H1 (cell line): ENCODE measurements at regions not wholly inside any gene's neighbourhood (a gene's known extent, or its start where the extent isn't known, plus 50 kb on each side); places are given as distances from the start of the nearest gene placed in this dataset.

Experiments
- CTCF ChIA-PET: fragments of 300-600 bp; sonication (Branson Sonifier 250); formaldehyde crosslinking; loops from one replicate; lab custom pipeline; 2021; ENCODE audit not compliant: partially characterized antibody; lab: Charles Lee
- POLR2A ChIA-PET: fragments of 300-600 bp; sonication (Branson Sonifier 250); formaldehyde crosslinking; loops from one replicate; lab custom pipeline; 2021; ENCODE audit warnings: inconsistent platforms; ENCODE audit not compliant: partially characterized antibody; lab: Charles Lee
- DNase-seq, 2 experiments: peaks; one replicate each; pipeline versions ENCODE4 v3.0.0 to v3.0.0-alpha.2; 2010 to 2022; ENCODE audit warnings: low spot score in 2 of 2, low read depth in 1 of 2, mixed read lengths in 1 of 2
- FAIRE-seq: peaks from 2 replicates; lab custom pipeline; 2011; peaks lifted over from hg19 to GRCh38; lab: Jason Lieb, UNC
- H2AFZ ChIP-seq: 2 replicates; pipeline ENCODE4 v1.8.1; 2012; ENCODE audit warnings: low read length, inconsistent platforms
- H2AK5ac ChIP-seq: 2 replicates; pipeline ENCODE4 v1.6.1; 2013; ENCODE audit warnings: low read depth, low read length
- H2BK120ac ChIP-seq: replicated peaks from 2 replicates; pipeline ENCODE3; 2013; ENCODE audit warnings: low read depth, low read length, inconsistent platforms
- H2BK12ac ChIP-seq: 2 replicates; pipeline ENCODE4 v1.6.1; 2013; ENCODE audit warnings: low read depth, low read length
- H2BK15ac ChIP-seq: 2 replicates; pipeline ENCODE4 v1.6.1; 2013; ENCODE audit warnings: low read length
- H2BK20ac ChIP-seq: 2 replicates; pipeline ENCODE4 v1.6.1; 2013; ENCODE audit warnings: low read length
- H2BK5ac ChIP-seq: 2 replicates; pipeline ENCODE4 v1.6.1; 2013; ENCODE audit warnings: low read depth, low read length
- H3K14ac ChIP-seq: 2 replicates; pipeline ENCODE4 v1.6.1; 2013; ENCODE audit warnings: inconsistent platforms; ENCODE audit not compliant: insufficient read length
- H3K18ac ChIP-seq: 2 replicates; pipeline ENCODE4 v1.6.1; 2013; ENCODE audit warnings: low read length; ENCODE audit errors: extremely low read depth
- H3K23ac ChIP-seq: 2 replicates; pipeline ENCODE4 v1.6.1; 2013; ENCODE audit warnings: inconsistent platforms; ENCODE audit not compliant: insufficient read length
- H3K23me2 ChIP-seq: 2 replicates; pipeline ENCODE4 v1.6.1; 2013; ENCODE audit warnings: low read depth, low read length
- H3K27ac ChIP-seq: 2 replicates; pipeline ENCODE4 v1.6.1; 2011; ENCODE audit warnings: low read depth, low read length, inconsistent platforms
- H3K27me3 ChIP-seq, 4 experiments: replicated peaks in 1 of 4; 1 replicate in 1 of 4; 2 replicates in 3 of 4; pipeline versions ENCODE4 v1.6.1 to v1.8.1; 2011 to 2013; ENCODE audit warnings: low read length in 3 of 4, mild to moderate bottlenecking in 3 of 4, inconsistent platforms in 2 of 4, mixed read lengths in 2 of 4, moderate library complexity in 1 of 4; ENCODE audit not compliant: control insufficient read depth in 3 of 4, insufficient read depth in 3 of 4; ENCODE audit errors: extremely low read depth in 1 of 4
- H3K36me3 ChIP-seq, 4 experiments: 2 replicates each; pipeline versions ENCODE4 v1.6.1 to v1.8.1; 2011 to 2013; ENCODE audit warnings: mild to moderate bottlenecking in 4 of 4, low read length in 3 of 4, moderate library complexity in 2 of 4, control low read depth in 1 of 4, inconsistent platforms in 1 of 4; ENCODE audit not compliant: insufficient read depth in 4 of 4, control insufficient read depth in 2 of 4
- H3K4ac ChIP-seq: replicated peaks from 2 replicates; pipeline ENCODE3; 2013; ENCODE audit warnings: low read length, low read depth, mixed read lengths, inconsistent platforms; ENCODE audit not compliant: insufficient read length
- H3K4me1 ChIP-seq, 4 experiments: replicated peaks in 1 of 4; 1 replicate in 1 of 4; 2 replicates in 3 of 4; pipeline versions ENCODE4 v1.6.1 to v1.8.1; 2011 to 2013; ENCODE audit warnings: low read length in 3 of 4, inconsistent platforms in 2 of 4, mixed read lengths in 1 of 4; ENCODE audit not compliant: insufficient read depth in 4 of 4, control insufficient read depth in 3 of 4
- H3K4me2 ChIP-seq, 2 experiments: 2 replicates each; pipeline versions ENCODE4 v1.6.1 to v1.8.1; 2011 to 2013; ENCODE audit warnings: low read depth in 2 of 2, low read length in 2 of 2, control low read depth in 1 of 2, inconsistent platforms in 1 of 2, mild to moderate bottlenecking in 1 of 2; ENCODE audit not compliant: insufficient read depth in 1 of 2
- H3K4me3 ChIP-seq, 4 experiments: fragments of 200-600, 300-600 bp in 1 of 4; sonication (generic), shearing (Covaris generic), sonication (Bioruptor Twin) in 1 of 4; 2 replicates each; pipeline versions ENCODE4 v1.5.1 to v1.8.1; 2011 to 2016; ENCODE audit warnings: low read length in 4 of 4, low read depth in 3 of 4, control low read depth in 2 of 4, inconsistent platforms in 2 of 4, mild to moderate bottlenecking in 2 of 4, mixed read lengths in 1 of 4, moderate library complexity in 1 of 4; ENCODE audit not compliant: insufficient read depth in 2 of 4; ENCODE audit errors: extremely low read depth in 1 of 4
- H3K56ac ChIP-seq: replicated peaks from 2 replicates; pipeline ENCODE3; 2013; ENCODE audit warnings: low read depth, mild to moderate bottlenecking, mixed read lengths, low read length, inconsistent platforms; ENCODE audit not compliant: insufficient read length
- H3K79me1 ChIP-seq: 2 replicates; pipeline ENCODE4 v1.6.1; 2013; ENCODE audit warnings: low read depth, low read length, control low read depth
- H3K79me2 ChIP-seq, 2 experiments: 2 replicates each; pipeline versions ENCODE4 v1.6.1 to v1.8.1; 2012 to 2013; ENCODE audit warnings: low read length in 2 of 2, mild to moderate bottlenecking in 2 of 2, inconsistent platforms in 1 of 2; ENCODE audit not compliant: insufficient read depth in 2 of 2, control insufficient read depth in 1 of 2
- H3K9ac ChIP-seq, 4 experiments: replicated peaks in 1 of 4; 1 replicate in 1 of 4; 2 replicates in 3 of 4; pipeline versions ENCODE4 v1.6.1 to v1.8.1; 2011 to 2013; ENCODE audit warnings: low read depth in 3 of 4, low read length in 3 of 4, control low read depth in 2 of 4, mild to moderate bottlenecking in 2 of 4, moderate library complexity in 2 of 4, inconsistent platforms in 1 of 4; ENCODE audit errors: extremely low read depth in 1 of 4
- H3K9me3 ChIP-seq, 2 experiments: 2 replicates each; pipeline versions ENCODE4 v1.6.1 to v1.8.1; 2012 to 2013; ENCODE audit warnings: mild to moderate bottlenecking in 2 of 2, moderate library complexity in 2 of 2, control low read depth in 1 of 2, inconsistent platforms in 1 of 2, low read depth in 1 of 2, low read length in 1 of 2, mixed read lengths in 1 of 2; ENCODE audit not compliant: insufficient read depth in 2 of 2
- H4K20me1 ChIP-seq, 2 experiments: replicated peaks in 1 of 2; 2 replicates each; pipeline versions ENCODE3 to v1.8.1; 2011 to 2013; ENCODE audit warnings: inconsistent platforms in 2 of 2, low read length in 2 of 2, mild to moderate bottlenecking in 1 of 2; ENCODE audit not compliant: insufficient read depth in 2 of 2, control insufficient read depth in 1 of 2
- H4K5ac ChIP-seq: 2 replicates; pipeline ENCODE4 v1.6.1; 2013; ENCODE audit warnings: low read length, low read depth, mixed read lengths, inconsistent platforms; ENCODE audit not compliant: insufficient read length
- H4K8ac ChIP-seq: 2 replicates; pipeline ENCODE4 v1.8.0; 2013; ENCODE audit warnings: mild to moderate bottlenecking, moderate library complexity, low read length, inconsistent platforms; ENCODE audit not compliant: insufficient read depth; ENCODE audit errors: extremely low read depth
- H4K91ac ChIP-seq: replicated peaks from 2 replicates; pipeline ENCODE3; 2013; ENCODE audit warnings: low read length, mixed read lengths, inconsistent platforms; ENCODE audit not compliant: insufficient read length
- BACH1 ChIP-seq: IDR thresholded peaks from 2 replicates; pipeline ENCODE4 v1.6.1; 2012; ENCODE audit warnings: low read length, improper control_type of control experiment
- BCL11A ChIP-seq, 2 experiments: IDR thresholded peaks; one replicate each; pipeline ENCODE4 v1.6.1; 2011; ENCODE audit warnings: low read depth in 2 of 2, low read length in 2 of 2, mild to moderate bottlenecking in 2 of 2
- BRCA1 ChIP-seq: IDR thresholded peaks from 2 replicates; pipeline ENCODE4 v1.6.1; 2012; ENCODE audit warnings: low read depth, low read length, improper control_type of control experiment
- EZH2 ChIP-seq: fragments of 200-600 bp; sonication (generic); IDR thresholded peaks from 2 replicates; pipeline ENCODE4 v1.7.1; 2012; ENCODE audit warnings: low read depth, mild to moderate bottlenecking, moderate library complexity, low read length, inconsistent platforms; ENCODE audit not compliant: severe bottlenecking
- FOSL1 ChIP-seq: IDR thresholded peaks from 2 replicates; pipeline ENCODE4 v1.6.1; 2011; ENCODE audit warnings: mild to moderate bottlenecking, low read depth, low read length, moderate library complexity; ENCODE audit not compliant: insufficient read depth
- GTF2F1 ChIP-seq: IDR thresholded peaks from 2 replicates; pipeline ENCODE4 v1.6.1; 2012; ENCODE audit warnings: low read depth, low read length, improper control_type of control experiment, borderline replicate concordance
- RXRA ChIP-seq: IDR thresholded peaks from 2 replicates; pipeline ENCODE4 v1.6.1; 2011; ENCODE audit warnings: low read depth, mild to moderate bottlenecking, low read length, moderate library complexity; ENCODE audit not compliant: insufficient read depth
- SIX5 ChIP-seq: IDR thresholded peaks from 2 replicates; pipeline ENCODE4 v1.6.1; 2011; ENCODE audit warnings: mild to moderate bottlenecking, low read depth, low read length
- SP1 ChIP-seq: IDR thresholded peaks from 2 replicates; pipeline ENCODE4 v1.6.1; 2011; ENCODE audit warnings: low read depth, low read length
- SRF ChIP-seq: IDR thresholded peaks from 2 replicates; pipeline ENCODE4 v1.6.1; 2011; ENCODE audit warnings: mild to moderate bottlenecking, low read depth, low read length, moderate library complexity
- TAF1 ChIP-seq: IDR thresholded peaks from 2 replicates; pipeline ENCODE4 v1.6.1; 2011; ENCODE audit warnings: mild to moderate bottlenecking, low read depth, low read length
- TEAD4 ChIP-seq: IDR thresholded peaks from 2 replicates; pipeline ENCODE4 v1.6.1; 2012; ENCODE audit warnings: low read depth, low read length, inconsistent platforms, mixed read lengths
- WGBS, 2 experiments: shearing (Covaris generic) in 1 of 2; methylation state at CpG; one replicate each; pipeline versions ENCODE4 v1.1.6 to v1.1.7; 2013 to 2015; ENCODE audit warnings: low lambda C conversion rate in 2 of 2, mixed read lengths in 2 of 2, inconsistent platforms in 1 of 2, low coverage in 1 of 2, missing lambda C conversion rate in 1 of 2; ENCODE audit not compliant: insufficient replicate concordance in 2 of 2, insufficient coverage in 1 of 2, insufficient read length in 1 of 2; ENCODE audit errors: extremely low coverage in 1 of 2, missing lambda C conversion rate in 1 of 2; 5-methylcytosine and 5-hydroxymethylcytosine counted together
- TF ChIP-seq, protein P1 (sequence below): IDR thresholded peaks from 2 replicates; pipeline ENCODE4 v1.6.1; 2011; ENCODE audit warnings: low read depth, mild to moderate bottlenecking, low read length; ENCODE audit not compliant: insufficient read depth
- TF ChIP-seq, protein P2 (sequence below): IDR thresholded peaks from 2 replicates; pipeline ENCODE4 v1.6.1; 2011; ENCODE audit warnings: low read length, improper control_type of control experiment

DNA sequence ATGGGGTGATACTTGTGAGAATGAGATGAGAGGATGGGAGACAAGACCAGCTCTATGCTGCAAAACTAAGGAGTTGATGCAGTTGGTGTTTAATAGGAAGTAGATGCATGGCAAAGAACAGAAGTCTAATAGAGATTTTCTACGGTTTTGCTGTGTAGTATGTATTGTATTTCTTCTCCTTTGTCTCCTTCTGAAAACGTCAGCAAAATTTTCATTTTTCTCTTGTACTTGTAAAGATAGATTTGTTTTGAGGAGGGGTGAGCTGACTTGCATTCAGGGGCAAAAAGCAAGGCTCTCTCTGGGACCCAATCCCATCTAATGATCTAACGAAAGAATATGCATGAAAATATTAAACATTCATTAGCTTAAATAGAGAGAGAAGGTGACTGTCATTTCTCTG lies 94.6 kb upstream of the NANOGP8 start:
- Histone ChIP-seq H4K91ac (no peak overlapping the region), H2AFZ (no peak overlapping the region), H2BK20ac (no peak overlapping the region), H4K5ac (no peak overlapping the region), H3K9me3 (no peaks in the 10 kb centered on the region), H3K79me2 (no peaks in the 10 kb centered on the region), H3K14ac (no peak overlapping the region), H3K4me1 (peaks cover 0 to 10% (median 3%) of the 10 kb centered on the region in 4 experiments; a peak in 4 of 7 replicates), H3K27me3 (no peaks in the 10 kb centered on the region; a peak in 1 of 7 replicates), H2AK5ac (no peak overlapping the region), H3K27ac (no peak overlapping the region), H3K4me3 (no peak overlapping the region), H3K36me3 (no peaks in the 10 kb centered on the region), H3K56ac (no peak overlapping the region), H3K18ac (no peak overlapping the region), H3K23me2 (no peaks in the 10 kb centered on the region), H3K23ac (no peak overlapping the region), H3K9ac (no peak overlapping the region), H3K4ac (no peak overlapping the region), H3K79me1 (no peaks in the 10 kb centered on the region), H2BK5ac (no peak overlapping the region), H2BK15ac (no peak overlapping the region), H4K20me1 (no peaks in the 10 kb centered on the region), H3K4me2 (no peak overlapping the region), H4K8ac (no peak overlapping the region), H2BK12ac (no peak overlapping the region), H2BK120ac (no peak overlapping the region)
- DNase-seq (no peak), FAIRE-seq (no peak)
- CTCF ChIA-PET, result interaction anchor here (1.5 kb wide), 1 partner anchor 27 kb away, joined by 4 read pairs; no protein-coding TSS in a partner anchor
- WGBS, 2 experiments, result 88% methylated on average over 3 of the region's 3 CpGs; no CpG with 5 or more reads in 1 of the 2 experiments
- POLR2A ChIA-PET, result no interaction called here
- TF ChIP-seq TAF1 (no peak), GTF2F1 (no peak), FOSL1 (no peak), SIX5 (no peak), TEAD4 (no peak), SP1 (no peak), BRCA1 (no peak), BACH1 (no peak), BCL11A (IDR thresholded peaks at IDR 0.05; ENCODE audit: low read depth in 2 of 2, low read length in 2 of 2) (no peak), SRF (no peak), RXRA (no peak), EZH2 (no peak)
- TF ChIP-seq, protein P1, sequence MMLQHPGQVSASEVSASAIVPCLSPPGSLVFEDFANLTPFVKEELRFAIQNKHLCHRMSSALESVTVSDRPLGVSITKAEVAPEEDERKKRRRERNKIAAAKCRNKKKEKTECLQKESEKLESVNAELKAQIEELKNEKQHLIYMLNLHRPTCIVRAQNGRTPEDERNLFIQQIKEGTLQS, result no peak
- TF ChIP-seq, protein P2, sequence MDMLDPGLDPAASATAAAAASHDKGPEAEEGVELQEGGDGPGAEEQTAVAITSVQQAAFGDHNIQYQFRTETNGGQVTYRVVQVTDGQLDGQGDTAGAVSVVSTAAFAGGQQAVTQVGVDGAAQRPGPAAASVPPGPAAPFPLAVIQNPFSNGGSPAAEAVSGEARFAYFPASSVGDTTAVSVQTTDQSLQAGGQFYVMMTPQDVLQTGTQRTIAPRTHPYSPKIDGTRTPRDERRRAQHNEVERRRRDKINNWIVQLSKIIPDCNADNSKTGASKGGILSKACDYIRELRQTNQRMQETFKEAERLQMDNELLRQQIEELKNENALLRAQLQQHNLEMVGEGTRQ, result no peak
